T-helper 2 cell treated with Interferon-gamma antibody and Interleukin-4, amounts not matched to agents 5 μg/mL and 100 μg/mL, for 36 hours (primary cell): ENCODE measurements at regions not wholly inside any gene's neighbourhood (a gene's known extent, or its start where the extent isn't known, plus 50 kb on each side); places are given as distances from the start of the nearest gene placed in this dataset.
"Not testable (repeated sequence)": the region's sequence is repeated elsewhere in the genome, so short reads cannot be mapped to it uniquely, and the experiment has no call there.

ENCODE experiments used
- DNase-seq: peaks from one replicate; pipeline ENCODE4 v3.0.0; 2021; ENCODE audit warnings: low spot score
- H3K27ac Mint-ChIP-seq: one replicate; pipeline ENCODE4 v1.8.0; 2021; ENCODE audit warnings: mild to moderate bottlenecking, mixed read lengths
- H3K27me3 Mint-ChIP-seq: one replicate; pipeline ENCODE4 v1.8.0; 2021; ENCODE audit warnings: low read depth, mixed read lengths
- H3K36me3 Mint-ChIP-seq: one replicate; pipeline ENCODE4 v1.8.0; 2021; ENCODE audit warnings: low read depth, mixed read lengths
- H3K4me1 Mint-ChIP-seq: one replicate; pipeline ENCODE4 v1.8.0; 2021; ENCODE audit warnings: low read depth, mixed read lengths
- H3K4me3 Mint-ChIP-seq: one replicate; pipeline ENCODE4 v1.8.0; 2022; ENCODE audit warnings: mild to moderate bottlenecking, moderate library complexity, mixed read lengths
- H3K9me3 Mint-ChIP-seq: one replicate; pipeline ENCODE4 v1.8.0; 2021; ENCODE audit warnings: mixed read lengths

GRCh38 chr19:30288911-30289310 is 83.3 kb upstream of the ZNF536 start:
- DNase-seq: no peak
- Mint-ChIP-seq H3K36me3 (no peaks in the 10 kb centered on the region), H3K4me3 (no peak overlapping the region), H3K9me3 (no peaks in the 10 kb centered on the region), H3K4me1 (no peaks in the 10 kb centered on the region), H3K27me3 (no peaks in the 10 kb centered on the region), H3K27ac (no peak overlapping the region)

GRCh38 chr19:30289336-30289735 is 82.8 kb upstream of the ZNF536 start:
- Mint-ChIP-seq H3K27ac (no peak overlapping the region), H3K27me3 (no peaks in the 10 kb centered on the region), H3K4me3 (no peak overlapping the region), H3K36me3 (no peaks in the 10 kb centered on the region), H3K9me3 (no peaks in the 10 kb centered on the region), H3K4me1 (no peaks in the 10 kb centered on the region)
- no peak for DNase-seq

- not testable (repeated sequence) for H3K36me3 Mint-ChIP-seq, H3K27me3 Mint-ChIP-seq, H3K27ac Mint-ChIP-seq, H3K4me3 Mint-ChIP-seq, DNase-seq, H3K9me3 Mint-ChIP-seq, H3K4me1 Mint-ChIP-seq
Measured at GRCh38 chr19:30290805-30291204, 81.4 kb upstream of the ZNF536 start.

GRCh38 chr19:30293051-30293785 is 79.0 kb upstream of the ZNF536 start:
- no peak for DNase-seq
- no peaks in the 10 kb centered on the region for H3K27me3 Mint-ChIP-seq
- H3K4me3 Mint-ChIP-seq: no peak overlapping the region
- no peak overlapping the region for H3K27ac Mint-ChIP-seq
- no peaks in the 10 kb centered on the region for H3K36me3 Mint-ChIP-seq
- no peaks in the 10 kb centered on the region for H3K4me1 Mint-ChIP-seq
- no peaks in the 10 kb centered on the region for H3K9me3 Mint-ChIP-seq

GRCh38 chr19:30297969-30298368 is 74.2 kb upstream of the ZNF536 start:
- Mint-ChIP-seq H3K36me3 (no peaks in the 10 kb centered on the region), H3K4me3 (no peak overlapping the region), H3K27me3 (no peaks in the 10 kb centered on the region), H3K4me1 (no peaks in the 10 kb centered on the region), H3K9me3 (no peaks in the 10 kb centered on the region), H3K27ac (no peak overlapping the region)
- no peak for DNase-seq

GRCh38 chr19:30303131-30303654 is 69.0 kb upstream of the ZNF536 start:
- no peaks in the 10 kb centered on the region for H3K27me3 Mint-ChIP-seq
- no peak overlapping the region for H3K27ac Mint-ChIP-seq
- no peaks in the 10 kb centered on the region for H3K36me3 Mint-ChIP-seq
- H3K4me3 Mint-ChIP-seq: no peak overlapping the region
- DNase-seq: no peak
- no peaks in the 10 kb centered on the region for H3K9me3 Mint-ChIP-seq
- no peaks in the 10 kb centered on the region for H3K4me1 Mint-ChIP-seq

GRCh38 chr19:30304540-30304939 is 67.6 kb upstream of the ZNF536 start:
- no peaks in the 10 kb centered on the region for H3K9me3 Mint-ChIP-seq
- no peaks in the 10 kb centered on the region for H3K36me3 Mint-ChIP-seq
- no peak for DNase-seq
- H3K4me1 Mint-ChIP-seq: no peaks in the 10 kb centered on the region
- no peak overlapping the region for H3K4me3 Mint-ChIP-seq
- H3K27me3 Mint-ChIP-seq: no peaks in the 10 kb centered on the region
- no peak overlapping the region for H3K27ac Mint-ChIP-seq

- H3K4me1 Mint-ChIP-seq: no peaks in the 10 kb centered on the region
- no peak overlapping the region for H3K4me3 Mint-ChIP-seq
- H3K9me3 Mint-ChIP-seq: no peaks in the 10 kb centered on the region
- H3K27ac Mint-ChIP-seq: no peak overlapping the region
- no peaks in the 10 kb centered on the region for H3K27me3 Mint-ChIP-seq
- no peaks in the 10 kb centered on the region for H3K36me3 Mint-ChIP-seq
- no peak for DNase-seq
Measured at GRCh38 chr19:30305346-30306060, 66.7 kb upstream of the ZNF536 start.

GRCh38 chr19:30307191-30307974 is 64.8 kb upstream of the ZNF536 start:
- Mint-ChIP-seq H3K4me1 (no peaks in the 10 kb centered on the region), H3K36me3 (no peaks in the 10 kb centered on the region), H3K4me3 (no peak overlapping the region), H3K9me3 (no peaks in the 10 kb centered on the region), H3K27me3 (no peaks in the 10 kb centered on the region), H3K27ac (no peak overlapping the region)
- no peak for DNase-seq

- Mint-ChIP-seq H3K27me3 (no peaks in the 10 kb centered on the region), H3K4me1 (no peaks in the 10 kb centered on the region), H3K9me3 (no peaks in the 10 kb centered on the region), H3K4me3 (no peak overlapping the region), H3K27ac (no peak overlapping the region), H3K36me3 (no peaks in the 10 kb centered on the region)
- DNase-seq: no peak
Measured at GRCh38 chr19:30309176-30309575, 63.0 kb upstream of the ZNF536 start.

GRCh38 chr19:30309905-30310601 is 62.1 kb upstream of the ZNF536 start:
- no peak overlapping the region for H3K4me3 Mint-ChIP-seq
- H3K9me3 Mint-ChIP-seq: peaks cover 2% of the 10 kb centered on the region
- no peak overlapping the region for H3K27ac Mint-ChIP-seq
- H3K4me1 Mint-ChIP-seq: no peaks in the 10 kb centered on the region
- H3K36me3 Mint-ChIP-seq: no peaks in the 10 kb centered on the region
- H3K27me3 Mint-ChIP-seq: no peaks in the 10 kb centered on the region
- no peak for DNase-seq

GRCh38 chr19:30310602-30311263 is 61.5 kb upstream of the ZNF536 start:
- DNase-seq: no peak
- Mint-ChIP-seq H3K4me3 (no peak overlapping the region), H3K27me3 (no peaks in the 10 kb centered on the region), H3K4me1 (no peaks in the 10 kb centered on the region), H3K9me3 (peaks cover 4% of the 10 kb centered on the region), H3K27ac (no peak overlapping the region), H3K36me3 (no peaks in the 10 kb centered on the region)

- Mint-ChIP-seq H3K4me3 (no peak overlapping the region), H3K27ac (no peak overlapping the region), H3K36me3 (no peaks in the 10 kb centered on the region), H3K9me3 (peaks cover 4% of the 10 kb centered on the region), H3K4me1 (no peaks in the 10 kb centered on the region), H3K27me3 (no peaks in the 10 kb centered on the region)
- DNase-seq: no peak
Measured at GRCh38 chr19:30311911-30312310, 60.3 kb upstream of the ZNF536 start.
